22Rv1 (cell line): ENCODE measurements at regions not wholly inside any gene's neighbourhood (a gene's known extent, or its start where the extent isn't known, plus 50 kb on each side); places are given as distances from the start of the nearest gene placed in this dataset.

ENCODE experiments used
- H3K27ac ChIP-seq: fragments of 450-650 bp; 2 replicates; pipeline ENCODE4 v1.5.1; 2017
- ZFX ChIP-seq: fragments of 450-650 bp; IDR thresholded peaks from 2 replicates; pipeline ENCODE4 v1.6.1; 2017; ENCODE audit warnings: antibody characterized with exemption, borderline replicate concordance
- TF ChIP-seq, protein P1 (sequence below): fragments of 450-650 bp; IDR thresholded peaks from 2 replicates; pipeline ENCODE4 v1.5.1; 2017; ENCODE audit warnings: mild to moderate bottlenecking

DNA sequence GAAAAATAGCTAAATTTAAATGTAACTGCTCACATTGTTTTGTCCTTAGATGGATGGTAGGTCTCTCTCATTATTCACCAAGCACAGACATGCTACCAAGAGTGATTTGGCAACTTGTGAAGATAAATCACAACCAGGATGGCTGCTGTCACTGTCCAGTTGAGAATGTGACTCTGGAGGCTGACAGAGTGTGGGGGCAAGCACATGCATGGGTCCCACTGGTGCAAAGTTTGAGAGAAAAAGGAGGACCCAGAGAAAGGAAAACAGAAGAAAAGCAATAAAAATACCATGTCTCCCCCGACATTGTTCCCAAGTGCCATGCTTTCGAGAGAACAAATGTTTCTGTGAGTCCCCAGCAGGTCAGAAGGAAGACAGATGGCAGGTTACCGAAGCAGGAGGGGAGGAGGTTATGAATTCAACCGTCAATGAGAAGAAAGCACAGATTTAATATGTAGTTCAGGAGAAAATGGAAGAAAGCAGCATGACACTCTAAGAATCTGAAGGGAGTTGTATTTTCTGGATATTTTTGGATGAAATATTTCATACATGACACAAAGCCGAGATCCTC is 73.0 kb upstream of the TSHZ2 start:
- H3K27ac ChIP-seq = no peak overlapping the region
- TF ChIP-seq ZFX = no peak
- TF ChIP-seq, protein P1, sequence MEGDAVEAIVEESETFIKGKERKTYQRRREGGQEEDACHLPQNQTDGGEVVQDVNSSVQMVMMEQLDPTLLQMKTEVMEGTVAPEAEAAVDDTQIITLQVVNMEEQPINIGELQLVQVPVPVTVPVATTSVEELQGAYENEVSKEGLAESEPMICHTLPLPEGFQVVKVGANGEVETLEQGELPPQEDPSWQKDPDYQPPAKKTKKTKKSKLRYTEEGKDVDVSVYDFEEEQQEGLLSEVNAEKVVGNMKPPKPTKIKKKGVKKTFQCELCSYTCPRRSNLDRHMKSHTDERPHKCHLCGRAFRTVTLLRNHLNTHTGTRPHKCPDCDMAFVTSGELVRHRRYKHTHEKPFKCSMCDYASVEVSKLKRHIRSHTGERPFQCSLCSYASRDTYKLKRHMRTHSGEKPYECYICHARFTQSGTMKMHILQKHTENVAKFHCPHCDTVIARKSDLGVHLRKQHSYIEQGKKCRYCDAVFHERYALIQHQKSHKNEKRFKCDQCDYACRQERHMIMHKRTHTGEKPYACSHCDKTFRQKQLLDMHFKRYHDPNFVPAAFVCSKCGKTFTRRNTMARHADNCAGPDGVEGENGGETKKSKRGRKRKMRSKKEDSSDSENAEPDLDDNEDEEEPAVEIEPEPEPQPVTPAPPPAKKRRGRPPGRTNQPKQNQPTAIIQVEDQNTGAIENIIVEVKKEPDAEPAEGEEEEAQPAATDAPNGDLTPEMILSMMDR = no peak

DNA sequence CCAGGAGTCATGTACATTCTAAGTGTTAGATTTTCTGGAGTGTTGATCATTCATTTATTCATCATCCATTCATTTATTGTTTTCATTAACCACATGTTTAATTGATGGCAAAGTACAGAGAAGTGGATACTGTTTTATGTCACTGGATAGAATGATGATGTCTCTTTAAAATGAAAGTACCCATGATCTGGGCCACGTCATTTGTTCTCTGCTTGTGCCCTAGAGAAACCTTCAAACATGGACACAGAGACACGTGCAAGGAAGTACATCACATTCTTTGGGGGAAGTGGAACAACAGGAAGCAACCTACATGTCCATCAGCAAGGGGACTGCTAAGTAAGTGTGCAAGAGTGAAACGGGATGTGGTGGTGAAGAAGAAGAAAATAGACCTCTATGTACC is 75.8 kb upstream of the TSHZ2 start:
- no peak overlapping the region for H3K27ac ChIP-seq
- no peak for TF ChIP-seq ZFX
- TF ChIP-seq, protein P1 = no peak

DNA sequence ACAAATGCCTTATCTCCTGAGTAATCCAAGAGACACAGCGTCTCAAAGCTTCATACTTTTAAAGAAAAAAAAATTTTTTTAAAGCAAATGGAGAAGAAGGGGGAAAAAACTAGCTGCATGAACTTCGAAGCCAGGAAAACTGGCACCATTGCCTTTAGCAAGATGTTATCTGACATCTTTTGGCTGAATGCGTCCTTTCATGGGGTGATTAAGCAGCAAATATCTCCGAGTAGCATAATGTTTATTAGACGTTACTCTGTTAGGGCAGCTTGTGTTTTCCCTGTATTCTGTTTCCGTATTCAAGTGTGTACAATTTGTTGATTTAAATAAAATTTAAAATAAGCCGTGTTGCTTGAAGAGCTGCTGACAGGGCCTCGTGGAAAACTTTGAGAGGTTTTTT is 76.5 kb upstream of the TSHZ2 start:
- TF ChIP-seq, protein P1 = no peak
- no peak for TF ChIP-seq ZFX
- no peak overlapping the region for H3K27ac ChIP-seq

DNA sequence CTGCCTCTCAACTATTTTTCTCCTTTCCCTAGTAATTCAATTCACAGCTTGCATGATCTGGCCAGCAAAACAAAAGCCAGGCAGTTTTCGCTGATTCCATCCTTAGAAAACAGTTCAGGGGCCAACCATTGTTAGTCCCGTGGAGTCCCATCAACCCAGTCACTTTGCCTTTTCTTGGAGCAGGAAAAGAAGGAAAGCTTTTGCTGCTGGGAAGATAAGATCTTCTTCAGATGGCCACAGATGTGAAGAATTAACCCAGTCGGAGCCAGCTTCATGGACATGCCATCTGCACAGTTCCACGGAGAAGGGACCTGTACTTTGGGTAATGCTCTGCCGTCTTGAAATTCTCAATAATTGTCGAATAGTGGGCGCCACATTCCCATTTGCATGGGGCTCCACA is 76.9 kb upstream of the TSHZ2 start:
- no peak overlapping the region for H3K27ac ChIP-seq
- no peak for TF ChIP-seq ZFX
- TF ChIP-seq, protein P1 = no peak

DNA sequence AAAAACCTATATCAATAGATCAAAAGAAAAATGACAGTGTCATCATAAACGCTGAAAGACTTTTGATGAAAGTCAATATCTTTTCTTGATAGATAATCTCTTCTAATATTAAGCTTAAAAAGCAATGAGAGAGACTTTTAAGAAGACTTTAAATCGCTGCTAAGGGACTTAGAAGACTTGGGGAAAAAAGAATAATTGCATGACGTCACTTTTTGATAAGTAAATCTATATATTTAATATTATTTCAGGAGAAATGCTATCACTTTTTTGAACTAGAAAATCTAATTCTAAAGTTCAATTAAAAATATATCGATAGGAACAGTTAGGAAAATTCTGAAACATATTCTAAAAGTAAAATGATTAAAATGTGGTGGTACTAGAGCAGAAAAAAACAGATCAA is 78.7 kb upstream of the TSHZ2 start:
- TF ChIP-seq ZFX = no peak
- TF ChIP-seq, protein P1 = no peak
- no peak overlapping the region for H3K27ac ChIP-seq

DNA sequence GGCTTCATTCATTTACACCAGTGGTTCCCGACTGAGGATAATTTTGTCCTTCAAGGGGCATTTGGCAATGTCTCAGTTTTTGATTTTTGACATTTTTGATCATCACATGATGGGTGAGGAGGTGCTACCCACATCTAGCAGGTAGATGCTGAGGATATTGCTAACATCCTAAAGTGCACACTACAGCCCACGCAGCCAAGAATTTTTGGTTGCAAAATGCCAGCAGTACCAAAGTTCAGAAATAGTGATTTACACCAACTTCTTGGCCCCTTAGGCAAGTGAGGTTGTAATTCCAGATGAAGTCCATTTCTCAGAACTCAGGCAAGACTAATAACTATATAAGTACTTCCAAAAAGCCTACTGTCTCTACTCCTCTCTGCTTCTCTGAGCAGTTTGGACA is 80.1 kb upstream of the TSHZ2 start:
- H3K27ac ChIP-seq = no peak overlapping the region
- TF ChIP-seq, protein P1 = no peak
- no peak for TF ChIP-seq ZFX

DNA sequence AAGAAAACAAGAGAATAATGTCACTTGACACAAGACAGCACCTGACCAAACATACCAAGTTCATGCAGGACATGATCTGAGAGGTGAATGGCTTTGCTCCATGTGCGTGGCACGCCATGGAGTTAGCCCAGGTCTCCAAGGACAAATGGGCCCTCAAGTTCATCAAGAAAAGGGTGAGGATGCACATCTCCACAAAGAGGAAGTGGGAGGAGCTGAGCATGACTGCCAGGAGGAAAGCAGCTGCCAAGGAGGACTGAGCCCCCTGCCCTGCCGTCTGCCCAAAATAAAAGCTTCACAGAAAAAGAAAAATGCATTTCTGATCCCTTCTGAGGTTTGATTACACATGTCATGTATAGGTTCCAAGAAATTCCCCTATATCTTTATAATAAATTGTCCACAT is 82.0 kb upstream of the TSHZ2 start:
- H3K27ac ChIP-seq = no peak overlapping the region
- no peak for TF ChIP-seq ZFX
- TF ChIP-seq, protein P1 = no peak
